NB4 (cell line): ENCODE measurements at regions not wholly inside any gene's neighbourhood (a gene's known extent, or its start where the extent isn't known, plus 50 kb on each side); places are given as distances from the start of the nearest gene placed in this dataset.

ENCODE experiments used
- CTCF ChIP-seq: IDR thresholded peaks from one replicate; pipeline ENCODE4 v1.5.1; 2012; ENCODE audit warnings: low read depth, low read length
- MAX ChIP-seq: IDR thresholded peaks from 2 replicates; pipeline ENCODE4 v1.6.1; 2011; ENCODE audit warnings: low read depth, low read length
- POLR2A ChIP-seq: IDR thresholded peaks from 2 replicates; pipeline ENCODE4 v1.6.1; 2011; ENCODE audit warnings: mild to moderate bottlenecking; ENCODE audit not compliant: insufficient read length; ENCODE audit errors: extremely low read depth

- no peak for TF ChIP-seq MAX
- no peak for TF ChIP-seq CTCF
- TF ChIP-seq POLR2A = no peak
These were observed 352.8 kb upstream of the EPHA5 start for GRCh38 chr4:66023061-66023460.
